K562 (cell line): ENCODE measurements at regions not wholly inside any gene's neighbourhood (a gene's known extent, or its start where the extent isn't known, plus 50 kb on each side); places are given as distances from the start of the nearest gene placed in this dataset.

ENCODE experiments used
- ATAC-seq: fragments of 200-7000 bp; cut with Tn5 transposase; 3 replicates; pipeline ENCODE4 v1.9.1; 2020; ENCODE audit warnings: moderate library complexity
- BruUV-seq: library from RNA; stranded (reverse); fragments of 400-500 nt; replicated peaks from 2 replicates; lab custom pipeline; 2021; lab: Mats Ljungman, UMichigan
- CTCF ChIA-PET: fragments of 300-600 bp; formaldehyde crosslinking; extraction: SDS; loops from one replicate; lab custom pipeline; 2021; ENCODE audit warnings: low intra/inter-chr PET ratio; lab: Yijun Ruan, JAX
- POLR2A ChIA-PET: fragments of 300-600, 350-650 bp; sonication (Branson Sonifier 250); formaldehyde crosslinking; extraction: SDS; loops from one replicate; lab custom pipeline; 2021; ENCODE audit warnings: antibody characterized with exemption, inconsistent platforms; lab: Yijun Ruan, JAX
- DNase-seq, 4 experiments: peaks; one replicate each; pipeline versions ENCODE4 v3.0.0 to v3.0.0-alpha.2; 2011 to 2018; ENCODE audit warnings: low spot score in 3 of 4, mixed read lengths in 3 of 4; ENCODE audit errors: extremely low read depth in 1 of 4
- FAIRE-seq: peaks from 2 replicates; lab custom pipeline; 2011; peaks lifted over from hg19 to GRCh38; lab: Jason Lieb, UNC
- H2AFZ ChIP-seq: 2 replicates; pipeline ENCODE4 v1.6.0; 2011; ENCODE audit warnings: low read depth, low read length, control low read depth, inconsistent platforms
- H3K27ac ChIP-seq: fragments of 200-600 bp; 3 replicates; pipeline ENCODE4 v1.8.0; 2011; ENCODE audit warnings: low read depth, mild to moderate bottlenecking, control low read depth, inconsistent platforms, low read length, moderate library complexity, mixed read lengths; ENCODE audit errors: extremely low read depth
- H3K27me3 ChIP-seq, 2 experiments: fragments of 300-600 bp in 1 of 2; 2 replicates in 1 of 2; 3 replicates in 1 of 2; pipeline versions ENCODE4 v1.6.0 to v1.8.0; 2011; ENCODE audit warnings: inconsistent platforms in 2 of 2, low read length in 2 of 2, mild to moderate bottlenecking in 1 of 2, mixed read lengths in 1 of 2, moderate library complexity in 1 of 2; ENCODE audit not compliant: control insufficient read depth in 2 of 2, insufficient read depth in 2 of 2
- H3K36me3 ChIP-seq: fragments of 300-600 bp; 3 replicates; pipeline ENCODE4 v1.8.0; 2011; ENCODE audit warnings: mild to moderate bottlenecking, low read length, inconsistent platforms; ENCODE audit not compliant: control insufficient read depth, insufficient read depth
- H3K4me1 ChIP-seq, 2 experiments: fragments of 200-600 bp in 1 of 2; replicated peaks in 1 of 2; 2 replicates in 1 of 2; 3 replicates in 1 of 2; pipeline versions ENCODE4 v1.5.1 to v1.8.0; 2011; ENCODE audit warnings: inconsistent platforms in 2 of 2, low read length in 2 of 2, mild to moderate bottlenecking in 1 of 2, mixed read lengths in 1 of 2, moderate library complexity in 1 of 2; ENCODE audit not compliant: control insufficient read depth in 2 of 2, insufficient read depth in 2 of 2
- H3K4me2 ChIP-seq: 2 replicates; pipeline ENCODE4 v1.6.1; 2011; ENCODE audit warnings: low read length, control low read depth, inconsistent platforms, mixed read lengths; ENCODE audit not compliant: insufficient read depth
- H3K4me3 ChIP-seq: fragments of 200-600 bp; sonication (generic), shearing (Covaris generic); 2 replicates; pipeline ENCODE4 v1.5.1; 2016; ENCODE audit warnings: control low read depth, inconsistent platforms
- H3K79me2 ChIP-seq: fragments of 200-600 bp; 3 replicates; pipeline ENCODE4 v1.8.0; 2011; ENCODE audit warnings: low read length, inconsistent platforms; ENCODE audit not compliant: control insufficient read depth, insufficient read depth
- H3K9ac ChIP-seq, 2 experiments: 2 replicates each; pipeline versions ENCODE4 v1.6.0 to v1.6.1; 2011; ENCODE audit warnings: low read depth in 2 of 2, low read length in 2 of 2, control low read depth in 1 of 2, inconsistent platforms in 1 of 2, mild to moderate bottlenecking in 1 of 2, mixed read lengths in 1 of 2; ENCODE audit not compliant: insufficient read depth in 1 of 2
- H3K9me1 ChIP-seq: one replicate; pipeline ENCODE4 v1.6.0; 2011; ENCODE audit warnings: inconsistent platforms, mild to moderate bottlenecking, low read length, moderate library complexity; ENCODE audit not compliant: control insufficient read depth, insufficient read depth
- H3K9me3 ChIP-seq: replicated peaks from 2 replicates; pipeline ENCODE4 v1.5.1; 2011; ENCODE audit warnings: low read depth, low read length, inconsistent platforms; ENCODE audit not compliant: control insufficient read depth, insufficient read depth
- H4K20me1 ChIP-seq: replicated peaks from 2 replicates; pipeline ENCODE4 v1.6.1; 2011; ENCODE audit warnings: low read length, inconsistent platforms, mixed read lengths; ENCODE audit not compliant: control insufficient read depth, insufficient read depth
- PHB ChIP-seq: fragments of 250-450 bp; sonication (Bioruptor Pico); IDR thresholded peaks from 2 replicates; pipeline ENCODE4 v1.5.0; 2021
- PYGO2 ChIP-seq: fragments of 450-650 bp; IDR thresholded peaks from 2 replicates; pipeline ENCODE4 v1.6.1; 2016; ENCODE audit warnings: mild to moderate bottlenecking, missing genetic modification characterization, moderate library complexity, missing compliant biosample characterization
- SAP30 ChIP-seq: fragments of 200-600 bp; sonication (generic); IDR thresholded peaks from 2 replicates; pipeline ENCODE4 v1.6.1; 2012; ENCODE audit warnings: borderline replicate concordance, low read depth, mild to moderate bottlenecking, moderate library complexity, low read length, control low read depth, inconsistent platforms; ENCODE audit not compliant: insufficient read depth, poor library complexity, severe bottlenecking
- SIRT6 ChIP-seq: IDR thresholded peaks from one replicate; pipeline ENCODE4 v1.6.1; 2012; ENCODE audit warnings: low read depth, mild to moderate bottlenecking, control low read depth, inconsistent platforms, low read length, moderate library complexity
- SP2 ChIP-seq: IDR thresholded peaks from 2 replicates; pipeline ENCODE4 v1.6.1; 2011; ENCODE audit warnings: mild to moderate bottlenecking, low read depth, low read length, moderate library complexity; ENCODE audit not compliant: poor library complexity, severe bottlenecking; ENCODE audit errors: extremely low read depth
- SRF ChIP-seq, 2 experiments: fragments of 250-450, 450-650 bp in 1 of 2; sonication (Bioruptor Pico) in 1 of 2; sonication (generic) in 1 of 2; formaldehyde crosslinking; IDR thresholded peaks; 2 replicates each; pipeline versions ENCODE4 v1.5.0 to v1.5.1; 2020 to 2022; ENCODE audit warnings: mild to moderate bottlenecking in 1 of 2, missing genetic modification reagents in 1 of 2
- ZKSCAN1 ChIP-seq: fragments of 150-350 bp; IDR thresholded peaks from 2 replicates; pipeline ENCODE4 v1.6.1; 2016; ENCODE audit warnings: low read depth, low read length
- ZNF76 ChIP-seq: fragments of 250-450 bp; sonication (Bioruptor Pico); IDR thresholded peaks from 2 replicates; pipeline ENCODE4 v1.4.0; 2020; ENCODE audit warnings: mild to moderate bottlenecking, moderate library complexity, borderline replicate concordance
- WGBS: fragments of 100-300 bp; shearing (Covaris generic); methylation state at CpG from one replicate; pipeline ENCODE4 v1.1.6; 2016; ENCODE audit warnings: low coverage, mixed read lengths; ENCODE audit not compliant: insufficient coverage; ENCODE audit errors: missing lambda C conversion rate; 5-methylcytosine and 5-hydroxymethylcytosine counted together
- in situ Hi-C: fragments of 300-500 bp; cut with MboI; formaldehyde crosslinking; loops from 4 replicates; pipeline ENCODE4 v1.15.0; 2018; ENCODE audit warnings: inconsistent platforms, mixed read lengths
- intact Hi-C: fragments of 100-400 bp; cut with micrococcal nuclease; formaldehyde crosslinking; loops from 2 replicates; pipeline ENCODE4 v1.14.2; 2022
- TF ChIP-seq, protein P1 (sequence below): sonication (generic); formaldehyde crosslinking; IDR thresholded peaks from 2 replicates; pipeline ENCODE4 v1.8.1; 2022; ENCODE audit warnings: missing genetic modification reagents

DNA sequence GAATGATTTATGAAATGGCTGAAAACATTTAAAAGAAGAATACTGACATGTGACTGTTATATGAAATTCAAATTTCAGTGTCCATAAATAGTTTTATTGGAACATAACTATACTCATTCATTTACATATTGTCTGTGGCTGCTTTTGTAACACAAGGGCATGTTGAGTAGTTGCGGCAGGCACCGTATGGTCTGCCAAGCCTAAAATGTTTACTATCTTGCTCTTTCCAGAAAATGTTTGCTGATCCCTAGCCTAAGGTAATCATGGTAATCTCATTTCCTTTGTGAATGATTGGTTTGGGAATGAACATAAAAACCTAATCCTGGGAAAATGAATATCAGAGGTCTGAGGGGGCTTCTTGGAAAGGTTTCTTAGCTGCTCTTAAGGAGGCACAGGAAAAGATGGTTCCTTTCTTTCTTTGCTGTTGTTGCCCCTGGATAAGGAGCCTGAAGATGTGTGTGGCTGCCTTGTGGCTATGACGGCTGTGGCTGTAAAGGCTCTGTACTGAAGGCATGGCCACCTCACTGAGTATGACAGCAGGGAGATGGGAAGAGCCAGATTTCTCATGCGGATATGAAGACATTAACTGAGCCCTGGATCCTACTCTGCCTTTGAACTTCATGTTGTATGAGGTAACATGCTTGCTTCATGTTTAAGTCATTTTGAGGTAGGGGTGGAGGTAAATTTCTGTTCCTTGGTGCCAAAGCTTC, 419.4 kb upstream of the CLINT1 start:
- Histone ChIP-seq H3K9ac (no peak overlapping the region), H3K36me3 (no peaks in the 10 kb centered on the region), H3K9me3 (no peaks in the 10 kb centered on the region), H3K4me2 (no peak overlapping the region), H3K9me1 (no peaks in the 10 kb centered on the region), H3K79me2 (no peaks in the 10 kb centered on the region), H3K4me3 (no peak overlapping the region), H4K20me1 (no peaks in the 10 kb centered on the region), H3K27me3 (no peaks in the 10 kb centered on the region), H2AFZ (no peak overlapping the region), H3K27ac (no peak overlapping the region), H3K4me1 (no peaks in the 10 kb centered on the region)
- DNase-seq (no peak), ATAC-seq (no peak), FAIRE-seq (no peak)
- ChIA-PET CTCF (no interaction called here), POLR2A (no interaction called here)
- in situ Hi-C loops (no loop called here), intact Hi-C loops (no loop called here)
- 0% methylated on average over 4 of the region's 4 CpGs for WGBS
- TF ChIP-seq SAP30, result no peak
- TF ChIP-seq, protein P1, sequence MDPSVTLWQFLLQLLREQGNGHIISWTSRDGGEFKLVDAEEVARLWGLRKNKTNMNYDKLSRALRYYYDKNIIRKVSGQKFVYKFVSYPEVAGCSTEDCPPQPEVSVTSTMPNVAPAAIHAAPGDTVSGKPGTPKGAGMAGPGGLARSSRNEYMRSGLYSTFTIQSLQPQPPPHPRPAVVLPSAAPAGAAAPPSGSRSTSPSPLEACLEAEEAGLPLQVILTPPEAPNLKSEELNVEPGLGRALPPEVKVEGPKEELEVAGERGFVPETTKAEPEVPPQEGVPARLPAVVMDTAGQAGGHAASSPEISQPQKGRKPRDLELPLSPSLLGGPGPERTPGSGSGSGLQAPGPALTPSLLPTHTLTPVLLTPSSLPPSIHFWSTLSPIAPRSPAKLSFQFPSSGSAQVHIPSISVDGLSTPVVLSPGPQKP (CRISPR knock-in tag), result no peak
- no peak for TF ChIP-seq ZKSCAN1
- TF ChIP-seq SIRT6, result no peak
- TF ChIP-seq PYGO2 (tag), result no peak
- TF ChIP-seq PHB (CRISPR knock-in tag), result no peak
- no peak for TF ChIP-seq ZNF76
- TF ChIP-seq SP2, result no peak
- no peak for TF ChIP-seq SRF (CRISPR knock-in tag; IDR thresholded peaks at IDR 0.05)
- BruUV-seq, result no TSS peak
